AG04449 (cell line): ENCODE measurements at regions not wholly inside any gene's neighbourhood (a gene's known extent, or its start where the extent isn't known, plus 50 kb on each side); places are given as distances from the start of the nearest gene placed in this dataset.

ENCODE experiments used
- CTCF ChIA-PET: fragments of 350-600 bp; formaldehyde crosslinking; extraction: SDS; loops from one replicate; lab custom pipeline; 2021; ENCODE audit warnings: antibody characterized with exemption; lab: Yijun Ruan, JAX
- POLR2A ChIA-PET: fragments of 400-600, 350-600 bp; formaldehyde crosslinking; extraction: SDS; loops from one replicate; lab custom pipeline; 2020; ENCODE audit warnings: antibody characterized with exemption, inconsistent platforms; lab: Yijun Ruan, JAX
- DNase-seq: peaks from one replicate; pipeline ENCODE4 v3.0.0-alpha.2; 2010; ENCODE audit warnings: low read depth, low spot score
- H3K4me3 ChIP-seq: 2 replicates; pipeline ENCODE4 v1.5.1; 2011; ENCODE audit warnings: low read depth, mild to moderate bottlenecking, control low read depth, low read length
- CTCF ChIP-seq: IDR thresholded peaks from one replicate; pipeline ENCODE4 v1.5.1; 2011; ENCODE audit warnings: mild to moderate bottlenecking, moderate library complexity, low read length, control low read depth, inconsistent platforms; ENCODE audit not compliant: insufficient read depth; ENCODE audit errors: missing control alignments

- ChIA-PET CTCF (no interaction called here), POLR2A (interaction anchor here (0.6 kb wide), 1 partner anchor 135 kb away, joined by 4 read pairs; no protein-coding TSS in a partner anchor)
These were observed 662.4 kb downstream of the UTRN start for GRCh38 chr6:144947398-144947976.

GRCh38 chr6:144951730-144952437, 666.7 kb downstream of the UTRN start:
- DNase-seq = no peak
- TF ChIP-seq CTCF = no peak
- no peak overlapping the region for H3K4me3 ChIP-seq
- ChIA-PET POLR2A (no interaction called here), CTCF (no interaction called here)

More at GRCh38 chr6:144947398-144947976, 662.4 kb downstream of the UTRN start:
- no peak overlapping the region for H3K4me3 ChIP-seq
- no peak for DNase-seq
- no peak for TF ChIP-seq CTCF

GRCh38 chr6:144952456-144953240, 667.5 kb downstream of the UTRN start:
- no peak overlapping the region for H3K4me3 ChIP-seq
- TF ChIP-seq CTCF = no peak
- ChIA-PET POLR2A (no interaction called here), CTCF (no interaction called here)
- no peak for DNase-seq

- ChIA-PET POLR2A (interaction anchor here (0.6 to 0.7 kb wide), 2 partner anchors 24 to 288 kb away, joined by 3 read pairs; no protein-coding TSS in a partner anchor), CTCF (interaction anchor here (0.6 to 0.9 kb wide), 2 partner anchors 8 to 18 kb away, joined by 3 read pairs; no protein-coding TSS in a partner anchor)
These were observed 668.6 kb downstream of the UTRN start for GRCh38 chr6:144953552-144954240.

GRCh38 chr6:144954241-144954556, 669.1 kb downstream of the UTRN start:
- no peak for DNase-seq
- H3K4me3 ChIP-seq = no peak overlapping the region
- POLR2A ChIA-PET = interaction anchor here (0.6 to 0.7 kb wide), 2 partner anchors 23 to 287 kb away, joined by 3 read pairs; no protein-coding TSS in a partner anchor
- no peak for TF ChIP-seq CTCF
- CTCF ChIA-PET = interaction anchor here (0.9 kb wide), 1 partner anchor 9 kb away, joined by 3 read pairs; no protein-coding TSS in a partner anchor

More at GRCh38 chr6:144953552-144954240, 668.6 kb downstream of the UTRN start:
- no peak overlapping the region for H3K4me3 ChIP-seq
- DNase-seq = no peak
- no peak for TF ChIP-seq CTCF
